PFSK-1 (cell line): ENCODE measurements at regions not wholly inside any gene's neighbourhood (a gene's known extent, or its start where the extent isn't known, plus 50 kb on each side); places are given as distances from the start of the nearest gene placed in this dataset.

Experiments
- FOXP2 ChIP-seq: optimal IDR thresholded peaks from 2 replicates; pipeline ENCODE3; 2011; ENCODE audit warnings: borderline replicate concordance, control low read depth, inconsistent platforms; ENCODE audit not compliant: insufficient read depth; ENCODE audit errors: extremely low read length, extremely low read depth
- POLR2AphosphoS5 ChIP-seq: IDR thresholded peaks from 2 replicates; pipeline ENCODE4 v1.6.1; 2012; ENCODE audit warnings: low read depth, mild to moderate bottlenecking, control low read depth, low read length, moderate library complexity
- REST ChIP-seq, 2 experiments: IDR thresholded peaks; 2 replicates each; pipeline versions ENCODE4 v1.6.1 to v1.8.0; 2011 to 2012; ENCODE audit warnings: low read depth in 2 of 2, low read length in 2 of 2, control low read depth in 1 of 2, inconsistent platforms in 1 of 2, mild to moderate bottlenecking in 1 of 2, moderate library complexity in 1 of 2; ENCODE audit not compliant: insufficient read depth in 1 of 2
- SIN3A ChIP-seq: IDR thresholded peaks from 2 replicates; pipeline ENCODE4 v1.6.1; 2012; ENCODE audit warnings: mild to moderate bottlenecking, low read length, moderate library complexity, borderline replicate concordance; ENCODE audit not compliant: insufficient read depth
- TAF1 ChIP-seq: IDR thresholded peaks from 2 replicates; pipeline ENCODE4 v1.6.1; 2012; ENCODE audit warnings: low read length, control low read depth, borderline replicate concordance; ENCODE audit not compliant: insufficient read depth

- TF ChIP-seq TAF1 (no peak), POLR2AphosphoS5 (no peak), REST (IDR thresholded peaks at IDR 0.05; ENCODE audit: insufficient read depth in 1 of 2, low read depth in 2 of 2, low read length in 2 of 2) (no peak), SIN3A (no peak), FOXP2 (no peak)
These were observed 131.3 kb upstream of the GMDS start for GRCh38 chr6:2376429-2377355.
